Right atrium auricular region (tissue), 2 donors: ENCODE measurements at regions not wholly inside any gene's neighbourhood (a gene's known extent, or its start where the extent isn't known, plus 50 kb on each side); places are given as distances from the start of the nearest gene placed in this dataset.
"Not testable (repeated sequence)": the region's sequence is repeated elsewhere in the genome, so short reads cannot be mapped to it uniquely, and the experiment has no call there.

ENCODE experiments used
- DNase-seq: peaks from one replicate; pipeline ENCODE4 v3.0.0-alpha.2; 2019; ENCODE audit warnings: low spot score
- H3K27ac ChIP-seq, 2 donors: fragments of 200-600 bp; sonication (generic); 1 replicate in 1 of 2; 2 replicates in 1 of 2; pipeline ENCODE4 v1.5.1; 2016 to 2019
- H3K27me3 ChIP-seq, 2 donors: fragments of 200-600 bp; sonication (generic); one replicate each; pipeline versions ENCODE4 v1.5.1 to v1.6.0; 2017 to 2019
- H3K36me3 ChIP-seq: fragments of 200-600 bp; sonication (generic); one replicate; pipeline ENCODE4 v1.5.1; 2016
- H3K4me1 ChIP-seq, 2 donors: fragments of 200-600 bp; sonication (generic); one replicate each; pipeline versions ENCODE4 v1.5.1 to v1.6.0; 2017 to 2019
- H3K4me3 ChIP-seq, 2 donors: fragments of 200-600 bp; sonication (generic); 1 replicate in 1 of 2; 2 replicates in 1 of 2; pipeline ENCODE4 v1.5.1; 2017 to 2019; ENCODE audit warnings: mild to moderate bottlenecking in 1 of 2, moderate library complexity in 1 of 2
- H3K9me3 ChIP-seq, 2 donors: fragments of 200-600 bp; sonication (generic); one replicate each; pipeline ENCODE4 v1.5.1; 2019
- CTCF ChIP-seq, 2 donors: fragments of 200-600 bp; sonication (generic); IDR thresholded peaks; one replicate each; pipeline ENCODE4 v1.5.1; 2019; ENCODE audit warnings: antibody characterized with exemption in 2 of 2

DNA sequence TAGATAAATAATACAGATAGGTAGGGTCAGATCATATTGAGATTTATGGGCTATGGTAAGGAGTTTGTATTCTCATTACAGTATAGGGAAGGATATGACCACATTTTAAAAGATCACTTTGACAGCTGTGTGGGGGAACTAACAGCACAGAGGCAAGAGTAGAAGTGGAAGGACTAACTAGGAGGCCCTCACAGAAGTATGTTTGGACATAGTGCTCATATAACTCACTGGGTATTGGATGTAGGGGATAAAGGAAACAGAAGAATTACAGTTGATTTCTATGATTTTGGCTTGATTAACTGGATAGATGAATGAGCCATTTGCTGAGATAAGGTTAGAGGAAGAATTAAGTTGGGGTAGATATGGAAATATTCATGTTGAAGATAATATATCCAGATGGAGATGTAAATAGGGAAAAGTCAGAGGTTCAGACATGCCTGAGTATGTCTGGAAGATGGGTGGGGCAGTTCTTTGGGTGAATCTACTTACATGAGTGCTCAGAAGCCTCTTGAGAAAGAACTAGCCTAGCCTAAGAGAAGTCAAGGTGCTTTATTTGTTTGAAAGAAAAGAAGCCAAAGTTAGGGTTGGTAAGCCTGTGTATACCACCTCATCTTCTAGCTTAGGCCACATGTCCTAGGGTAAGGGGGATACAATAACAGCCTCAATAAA lies 133.4 kb downstream of the NDFIP2 start:
- Histone ChIP-seq H3K4me1 (no peaks in the 10 kb centered on the region), H3K36me3 (no peaks in the 10 kb centered on the region), H3K9me3 (no peaks in the 10 kb centered on the region), H3K4me3 (no peak overlapping the region), H3K27ac (no peak overlapping the region), H3K27me3 (no peaks in the 10 kb centered on the region)
- no peak for TF ChIP-seq CTCF (IDR thresholded peaks at IDR 0.05)
- DNase-seq: no peak

DNA sequence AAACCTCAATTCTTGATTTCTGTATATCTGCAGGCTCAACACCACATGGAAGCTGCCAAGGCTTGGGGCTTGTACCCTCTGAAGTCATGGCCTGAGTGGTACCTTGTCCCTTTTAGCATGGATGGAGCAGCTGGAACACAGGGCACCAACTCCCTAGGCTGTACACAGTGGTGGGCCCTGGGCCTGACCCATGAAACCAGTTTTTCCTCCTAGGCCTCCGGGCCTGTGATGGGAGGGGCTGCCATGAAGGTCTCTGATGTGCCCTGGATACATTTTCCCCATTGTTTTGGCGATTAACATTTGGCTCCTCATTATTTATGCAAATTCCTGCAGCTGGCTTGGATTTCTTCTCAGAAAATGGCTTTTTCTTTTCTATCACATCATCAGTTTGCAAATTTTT lies 131.6 kb downstream of the NDFIP2 start:
- Histone ChIP-seq H3K4me1 (no peaks in the 10 kb centered on the region), H3K27ac (no peak overlapping the region), H3K9me3 (peaks cover 0 to 3% of the 10 kb centered on the region in 2 donors), H3K4me3 (no peak overlapping the region), H3K27me3 (no peaks in the 10 kb centered on the region), H3K36me3 (no peaks in the 10 kb centered on the region)
- DNase-seq: no peak
- no peak for TF ChIP-seq CTCF (IDR thresholded peaks at IDR 0.05)

- H3K27me3 ChIP-seq, H3K4me1 ChIP-seq, H3K27ac ChIP-seq, H3K4me3 ChIP-seq, DNase-seq, H3K36me3 ChIP-seq, H3K9me3 ChIP-seq: not testable (repeated sequence)
These were observed 126.9 kb downstream of the NDFIP2 start for GRCh38 chr13:79607895-79608294.
